Hippocampal formation (tissue), 2 donors: ENCODE measurements at regions not wholly inside any gene's neighbourhood (a gene's known extent, or its start where the extent isn't known, plus 50 kb on each side); places are given as distances from the start of the nearest gene placed in this dataset.

Experiments
- DNase-seq, 2 donors: peaks; one replicate each; lab custom pipeline; 2025; lab: John Stamatoyannopoulos, UW

DNA sequence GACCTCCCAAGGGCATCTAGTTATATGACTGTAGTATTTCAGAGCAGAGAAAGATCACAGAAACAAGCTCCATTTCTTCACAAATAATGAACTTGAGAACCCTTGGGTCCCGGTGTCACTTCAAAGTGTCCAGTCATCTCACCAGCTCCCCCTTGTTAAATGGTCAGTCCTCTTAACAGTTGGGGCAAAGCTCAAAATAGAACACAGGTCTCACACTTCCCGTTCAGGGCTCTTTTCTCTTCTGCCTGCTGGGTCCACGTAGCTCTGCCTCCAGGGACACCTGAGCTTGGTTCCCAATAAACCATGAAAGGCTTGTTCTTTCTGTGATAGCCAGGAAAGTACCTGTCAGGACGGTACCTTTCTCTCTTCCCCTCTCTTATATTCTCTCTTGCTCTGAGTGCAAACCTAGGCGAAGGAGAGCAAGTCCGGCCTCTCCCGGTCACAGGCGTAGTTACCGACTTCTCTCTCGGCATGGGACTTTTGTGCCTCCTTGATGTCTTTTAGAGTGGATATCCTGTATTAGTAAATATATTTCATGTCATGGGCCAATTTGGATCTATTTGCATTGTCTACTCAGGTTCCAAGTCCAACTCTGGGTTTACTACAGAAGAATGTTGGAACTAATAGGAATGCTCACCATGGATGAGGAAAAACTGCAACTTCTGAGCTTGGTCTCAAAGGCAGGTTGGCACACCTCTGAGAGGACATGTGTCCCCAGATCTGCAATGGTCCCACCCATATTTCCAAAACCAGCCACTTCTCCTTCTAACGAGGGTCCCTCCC, 118.8 kb upstream of the PARP11 start:
- no peak for DNase-seq

DNA sequence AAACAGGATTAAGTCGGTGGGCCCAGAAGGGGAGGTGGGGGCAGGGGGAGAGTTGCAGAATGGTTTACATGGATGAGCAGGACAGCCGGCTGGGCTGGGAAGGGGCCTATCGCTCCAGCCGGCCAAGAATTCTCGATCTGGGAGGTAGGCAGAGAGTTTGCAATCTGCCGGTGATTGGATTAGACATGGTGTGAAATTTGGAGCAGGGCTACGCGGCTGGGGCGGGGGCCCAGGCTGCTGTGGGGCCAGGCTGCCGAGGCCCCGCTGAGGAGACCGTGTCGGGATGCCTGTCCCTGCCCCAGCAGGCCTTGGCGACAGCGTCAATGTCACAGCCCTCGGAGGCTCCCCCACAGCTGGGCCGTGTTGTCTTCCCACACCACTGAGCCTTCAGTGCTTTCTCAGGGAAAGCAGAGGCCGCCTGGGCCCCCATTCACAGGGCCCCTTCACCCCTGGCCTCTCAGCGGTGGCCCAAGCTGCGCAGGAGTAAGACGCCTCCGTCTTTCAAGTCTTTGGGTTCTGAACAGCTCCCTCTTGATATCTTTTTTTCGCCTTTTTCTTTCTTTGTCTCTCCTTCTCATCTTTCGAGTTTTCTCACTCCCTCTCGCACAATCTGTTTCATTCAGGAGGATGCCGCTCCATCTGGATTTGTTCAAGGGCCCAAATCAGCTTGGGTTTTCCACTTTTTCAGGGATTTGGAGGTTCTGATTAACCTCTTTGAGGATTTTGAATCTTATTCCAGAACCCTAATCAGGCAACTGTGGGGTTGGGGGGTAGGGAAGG, 117.5 kb upstream of the PARP11 start:
- DNase-seq: no peak

DNA sequence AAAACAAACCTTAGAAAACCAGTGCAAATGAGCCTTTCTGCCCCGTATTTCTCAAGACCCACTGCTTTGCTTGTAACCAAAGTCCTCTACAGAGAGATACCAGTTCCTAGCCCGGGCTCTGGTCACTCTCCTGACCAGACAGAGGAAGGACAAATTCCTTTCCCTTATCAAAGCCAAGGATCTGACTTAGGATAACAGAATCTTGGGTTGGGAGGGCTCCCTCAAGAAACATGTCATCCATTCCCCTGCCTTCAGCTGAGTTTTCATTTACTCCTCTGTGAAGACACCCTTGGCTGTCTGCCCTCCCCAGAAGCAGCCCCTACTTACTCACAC, 116.0 kb upstream of the PARP11 start:
- DNase-seq: no peak

DNA sequence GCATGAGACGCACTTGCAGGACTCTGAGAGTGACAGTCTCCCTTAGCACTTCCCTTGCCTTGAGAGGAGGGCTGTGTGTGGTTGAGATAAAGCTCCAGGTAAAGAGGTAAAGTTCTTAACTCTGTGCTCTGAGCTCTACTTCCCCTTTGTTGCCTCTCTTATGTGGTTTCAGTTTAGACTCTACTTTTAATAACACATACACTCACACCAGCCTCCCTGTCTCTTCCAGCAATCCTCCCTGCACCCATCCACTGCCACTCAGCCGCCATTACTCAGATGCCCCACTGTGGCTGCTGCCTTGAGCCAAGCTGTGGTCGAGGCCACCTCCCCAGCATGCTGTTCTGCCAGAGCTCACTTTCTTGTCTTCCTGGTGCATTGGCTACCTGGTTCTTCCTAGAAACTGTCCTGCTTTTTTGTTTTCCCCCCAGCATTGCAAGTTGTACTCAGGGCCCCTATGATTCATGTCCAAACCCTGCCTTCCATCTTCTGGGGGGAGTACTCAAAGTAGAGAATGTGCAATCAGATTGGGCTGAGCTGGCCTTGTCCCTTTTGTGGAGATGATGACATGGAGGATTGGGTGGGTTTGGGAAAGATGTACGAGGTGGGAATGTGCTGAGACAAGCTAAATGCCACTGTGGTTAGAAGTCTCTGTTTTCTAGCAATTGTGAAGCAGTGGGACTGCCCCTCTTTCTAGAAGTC, 115.5 kb upstream of the PARP11 start:
- no peak for DNase-seq

DNA sequence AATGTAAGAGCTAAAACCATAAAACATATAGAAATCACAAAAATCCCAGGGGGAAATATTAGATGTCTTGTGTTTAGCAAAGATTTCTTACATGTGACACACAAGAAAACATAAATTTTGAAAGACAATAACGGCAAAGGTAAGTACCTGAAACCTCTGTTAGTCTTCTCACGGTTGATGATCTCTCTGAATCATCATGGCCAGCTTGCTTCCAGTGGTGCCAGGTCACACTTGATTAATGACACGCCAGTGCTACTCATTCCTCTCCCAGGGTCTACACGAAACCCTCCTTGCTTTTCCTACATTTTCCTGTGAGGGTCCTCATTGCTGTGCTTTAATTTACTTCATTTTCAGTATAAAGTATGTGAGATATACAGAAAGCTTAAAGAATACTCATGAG, 114.4 kb upstream of the PARP11 start:
- no peak for DNase-seq

DNA sequence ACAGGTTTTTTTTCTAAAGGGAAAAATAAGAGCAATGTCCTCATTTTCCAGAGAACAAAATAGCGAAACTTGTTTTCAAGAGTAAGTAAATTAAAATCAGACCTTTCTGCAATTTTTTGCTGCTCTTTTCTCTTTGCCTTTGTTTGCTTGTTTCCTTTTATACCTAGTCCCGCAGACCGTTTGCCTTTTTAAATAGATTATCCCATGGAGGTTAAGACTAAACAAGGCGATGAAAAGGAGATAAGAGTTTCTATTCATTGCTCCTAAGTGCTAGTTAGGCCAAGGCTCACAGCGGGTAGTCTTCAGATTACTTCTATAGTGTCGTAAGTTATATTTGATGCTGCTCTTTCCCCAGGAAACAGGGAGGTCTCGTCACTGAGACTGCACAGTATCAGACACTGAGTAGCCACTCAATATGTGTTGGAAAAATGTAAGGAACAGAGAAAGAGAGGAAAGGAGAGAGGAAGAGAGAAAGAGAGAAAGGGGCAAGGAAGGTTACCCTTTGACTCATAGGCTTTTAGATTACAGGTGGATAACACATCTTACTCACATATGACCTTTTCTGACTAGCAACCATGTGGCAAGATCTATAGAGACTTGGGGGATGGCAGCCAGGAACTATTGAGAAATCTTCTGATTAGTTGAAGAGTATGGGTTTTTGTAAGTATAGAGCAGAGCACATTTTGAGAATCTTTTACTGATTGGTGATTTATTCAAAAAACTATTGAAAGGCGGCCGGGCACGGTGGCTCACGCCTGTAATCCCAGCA, 107.5 kb upstream of the PARP11 start:
- no peak for DNase-seq

DNA sequence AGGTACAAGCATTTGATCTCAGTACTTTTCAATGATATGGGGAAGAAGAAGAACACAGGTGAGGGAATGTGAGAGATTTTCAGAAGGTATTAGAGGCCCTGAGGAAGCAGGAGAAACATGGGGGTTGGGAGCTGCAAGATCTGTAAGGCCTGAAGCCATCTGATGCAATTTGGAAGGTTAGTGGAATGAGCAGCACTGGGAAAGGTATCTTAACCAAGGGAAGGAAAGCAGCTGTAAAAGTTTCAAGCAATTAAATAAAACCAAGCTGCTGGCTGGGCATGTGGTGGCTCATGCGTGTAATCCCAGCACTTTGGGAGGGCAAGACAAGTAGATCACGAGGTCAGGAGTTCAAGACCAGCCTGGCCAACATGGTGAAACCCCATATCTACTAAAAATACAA, 104.4 kb upstream of the PARP11 start:
- DNase-seq: no peak

DNA sequence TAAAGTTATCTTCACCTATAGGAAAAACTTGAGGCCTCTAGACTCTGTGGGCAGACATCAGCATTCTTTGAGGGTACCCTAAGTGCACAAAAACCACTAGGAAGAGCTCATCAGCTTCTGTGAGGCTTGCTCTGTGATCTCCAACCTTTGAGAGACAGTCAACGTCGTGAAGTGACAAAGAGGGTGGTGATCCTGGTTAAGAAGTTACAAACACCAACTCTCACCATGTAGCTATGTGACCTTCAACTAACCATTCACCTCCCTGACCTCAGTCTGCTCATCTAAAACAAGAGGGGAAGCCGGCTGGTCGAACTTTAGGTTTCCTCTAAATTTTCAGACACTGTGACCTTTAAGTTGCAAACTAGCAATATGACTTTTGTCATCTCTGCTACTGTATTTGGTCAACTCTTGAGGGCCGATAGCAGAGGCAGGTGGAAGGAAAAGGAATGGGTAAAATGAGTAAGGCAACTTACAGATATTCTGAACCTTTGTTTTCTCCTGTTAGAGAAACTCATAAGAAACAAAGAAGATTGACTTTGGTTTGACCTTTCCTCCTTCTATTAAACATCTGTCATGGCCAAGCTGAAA, 103.2 kb upstream of the PARP11 start:
- DNase-seq: no peak

DNA sequence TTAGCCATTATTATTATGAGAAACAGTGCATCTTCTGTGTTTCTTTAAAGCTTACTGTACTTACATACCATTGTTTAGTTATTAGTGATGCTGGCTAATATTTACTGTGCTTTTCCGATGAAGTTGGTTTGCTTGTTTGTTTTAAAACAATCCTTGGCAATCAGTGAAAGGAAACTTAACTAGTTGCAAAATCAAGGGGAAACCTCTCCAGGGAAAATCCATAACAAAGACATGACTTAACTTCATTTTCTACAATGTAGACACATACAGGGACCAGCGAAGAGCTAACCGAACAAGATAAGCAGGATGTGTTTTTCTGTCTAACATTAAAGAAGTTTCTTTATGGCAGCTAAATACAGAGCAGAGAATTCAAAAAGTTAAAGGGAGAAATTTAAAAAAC, 102.5 kb upstream of the PARP11 start:
- DNase-seq: no peak

DNA sequence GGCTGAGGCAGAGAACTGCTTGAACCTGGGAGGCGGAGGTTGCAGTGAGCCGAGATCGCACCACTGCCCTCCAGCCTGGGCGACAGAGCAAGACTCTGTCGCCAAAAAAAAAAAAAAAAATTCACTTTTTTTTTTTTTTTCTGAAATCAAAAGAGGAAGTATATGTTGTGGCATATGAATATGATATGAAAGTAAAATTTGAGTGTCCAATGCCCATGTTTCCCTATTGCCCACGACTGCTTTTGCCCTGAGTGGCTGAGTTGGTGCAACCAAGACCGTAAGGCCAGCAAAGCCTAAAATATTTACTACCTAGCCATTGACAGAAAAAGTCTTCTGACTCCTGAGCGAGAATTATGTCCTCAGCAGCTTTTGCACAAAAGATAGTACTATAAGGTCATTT, 101.7 kb upstream of the PARP11 start:
- no peak for DNase-seq

DNA sequence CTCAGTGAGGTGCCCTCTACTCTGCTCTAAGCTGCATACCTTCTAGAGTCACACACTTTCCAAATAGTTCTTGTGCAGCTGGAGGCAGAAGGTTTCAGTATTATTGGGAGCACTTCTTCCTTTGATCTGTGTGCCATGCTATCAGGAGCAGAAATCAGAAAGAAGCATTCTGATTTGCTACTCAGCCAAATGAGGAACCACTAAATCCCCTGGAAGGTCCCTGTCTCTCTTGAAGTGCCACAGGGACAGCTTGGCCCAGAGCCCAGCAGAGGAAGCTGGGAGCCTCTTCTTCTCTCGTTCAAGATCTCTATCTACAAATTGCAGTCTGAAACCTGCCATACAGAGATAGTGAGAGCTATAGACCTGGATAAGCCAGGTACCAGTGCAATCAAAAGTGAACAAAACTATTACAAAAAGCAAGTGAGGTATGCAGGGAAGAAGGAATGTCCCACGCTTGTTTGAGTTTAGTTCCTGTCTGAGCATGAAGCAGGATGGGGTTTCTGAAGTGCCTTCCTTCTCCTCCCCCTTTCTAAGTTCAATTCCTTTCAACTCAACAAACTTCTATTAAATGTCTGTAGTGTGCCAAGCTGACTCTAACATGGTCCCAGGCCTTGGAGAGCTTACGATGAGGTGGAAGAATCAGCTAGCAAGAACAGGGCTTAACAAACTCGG, 100.9 kb upstream of the PARP11 start:
- DNase-seq: no peak

DNA sequence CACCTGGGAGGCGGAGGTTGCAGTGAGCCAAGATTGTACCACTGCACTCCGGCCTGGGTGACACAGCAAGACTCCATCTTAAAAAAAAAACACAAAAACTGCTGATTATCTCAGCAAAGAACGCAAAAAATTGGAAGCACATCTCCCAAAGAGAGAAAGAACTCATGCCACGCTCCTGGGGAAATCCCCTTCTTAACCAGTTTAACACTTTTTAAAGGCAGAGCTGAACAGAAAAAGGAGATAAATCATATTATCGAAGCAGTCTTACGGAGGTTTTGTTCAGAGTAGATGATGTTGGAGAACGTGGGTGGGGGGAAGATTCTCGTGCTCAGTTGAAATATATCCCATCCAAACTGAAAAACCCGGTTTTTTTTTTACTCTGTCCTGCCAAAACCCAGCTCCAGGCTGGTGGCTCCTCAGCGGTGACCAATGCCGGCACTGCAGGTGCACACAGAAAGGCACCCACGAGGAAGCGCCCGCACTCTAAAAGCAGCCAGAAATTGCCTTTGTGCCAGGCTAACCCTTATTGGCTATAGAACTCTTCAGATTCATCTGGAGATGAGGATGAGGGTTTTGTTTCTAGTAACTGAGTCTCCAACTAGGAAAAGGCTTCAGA, 100.2 kb upstream of the PARP11 start:
- no peak for DNase-seq

DNA sequence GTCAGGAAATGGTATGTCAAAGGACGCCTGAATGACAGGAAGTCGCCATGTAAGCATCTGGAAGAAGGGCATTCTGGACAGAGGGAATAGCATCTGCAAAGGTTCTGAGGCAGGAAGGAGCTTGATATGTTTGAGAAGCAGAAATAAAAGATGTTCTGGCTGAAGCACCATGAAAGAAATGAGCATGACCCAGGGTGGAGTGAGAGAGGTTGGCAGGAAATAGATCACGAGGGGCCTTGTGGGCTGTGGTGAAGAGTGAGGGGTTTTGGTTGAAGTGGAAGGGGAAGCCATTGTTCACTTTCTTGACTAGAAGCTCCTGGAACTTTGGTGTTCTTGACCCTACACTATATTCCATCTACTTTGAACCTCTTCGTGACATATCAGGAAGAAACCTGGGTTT, 99.4 kb upstream of the PARP11 start:
- DNase-seq: no peak

DNA sequence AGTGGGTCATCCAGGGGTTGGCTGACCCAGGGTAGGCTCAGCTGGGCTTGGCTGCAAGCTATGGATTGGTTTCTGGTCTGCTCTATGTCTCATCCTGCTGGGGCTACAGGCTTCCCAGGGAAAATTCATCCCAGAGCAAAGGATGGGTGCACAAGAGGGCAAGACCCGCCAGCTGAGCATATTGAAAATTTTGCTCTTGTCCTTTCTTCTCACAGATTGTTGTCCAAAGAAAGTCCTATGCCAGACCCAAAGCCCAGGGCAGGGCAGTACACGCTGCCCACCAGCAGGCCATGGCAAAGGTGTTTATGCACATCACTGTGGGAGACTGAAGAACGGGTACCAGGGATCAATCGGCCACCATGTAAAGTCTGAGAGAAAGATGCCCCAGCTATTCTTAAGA, 95.3 kb upstream of the PARP11 start:
- DNase-seq: no peak

DNA sequence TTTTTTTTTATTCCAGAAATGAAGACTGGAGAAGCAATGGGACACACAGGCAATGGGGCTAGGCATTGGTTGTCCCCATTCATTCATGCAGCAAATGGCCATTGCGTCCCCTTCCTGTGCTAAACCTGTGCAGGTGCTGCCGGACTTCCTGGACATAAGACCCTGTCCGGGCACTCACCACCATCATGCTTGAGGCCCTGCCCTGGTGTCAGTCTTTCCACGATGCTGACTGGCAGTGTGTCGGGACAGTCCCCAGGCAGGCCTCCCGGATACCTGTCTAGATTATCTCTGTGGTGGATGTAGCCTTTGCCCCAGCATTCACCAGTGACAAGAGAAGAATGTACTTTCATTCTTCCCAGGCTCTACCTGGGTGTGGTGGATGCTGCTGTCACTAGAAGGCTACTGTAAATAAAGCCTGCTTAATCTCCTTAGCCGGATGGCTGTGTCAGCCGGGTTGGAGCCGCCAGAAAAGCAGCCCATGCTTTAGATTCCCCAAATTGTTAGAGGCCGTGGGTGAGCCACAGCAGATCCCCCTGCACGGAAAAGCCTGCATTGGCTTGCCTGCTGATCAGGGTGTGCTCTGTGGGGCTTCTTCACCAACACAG, 94.5 kb upstream of the PARP11 start:
- DNase-seq: no peak

DNA sequence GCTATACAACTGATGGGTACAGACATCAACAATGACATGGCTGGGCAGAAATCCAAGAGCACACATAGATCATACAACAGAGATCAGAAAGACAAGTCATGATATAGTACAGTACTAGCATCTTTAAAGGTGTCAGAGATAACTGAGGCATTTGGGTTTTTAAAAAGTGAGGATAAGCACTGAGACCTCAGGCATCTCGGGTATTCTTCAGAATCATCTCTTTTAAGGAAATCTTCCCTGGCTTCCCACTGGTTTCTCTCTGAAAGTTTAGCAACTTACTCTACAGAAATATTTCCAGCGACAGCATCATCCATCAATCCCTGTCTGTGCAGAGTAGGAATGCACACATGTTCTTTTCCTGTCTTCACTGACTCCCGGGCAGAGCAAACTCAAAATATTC, 93.2 kb upstream of the PARP11 start:
- DNase-seq: no peak

DNA sequence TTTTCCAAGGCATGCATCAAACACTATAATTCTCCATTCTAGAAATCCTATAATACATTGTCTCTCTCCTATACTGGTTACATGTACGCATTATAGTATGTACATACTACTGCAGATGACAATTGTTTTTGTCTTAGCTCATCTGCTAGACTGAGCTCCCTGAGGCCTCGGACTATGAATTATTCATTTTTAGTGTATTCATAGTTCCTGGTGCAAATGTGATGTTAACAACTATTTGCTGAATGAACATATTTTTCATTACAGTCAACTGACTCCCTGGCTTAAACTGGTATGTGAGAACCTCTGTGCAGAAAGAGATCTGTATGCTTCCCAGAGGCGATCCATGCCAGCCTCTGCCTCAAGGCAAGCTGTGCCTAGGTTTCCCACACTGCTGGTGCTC, 91.8 kb upstream of the PARP11 start:
- no peak for DNase-seq

DNA sequence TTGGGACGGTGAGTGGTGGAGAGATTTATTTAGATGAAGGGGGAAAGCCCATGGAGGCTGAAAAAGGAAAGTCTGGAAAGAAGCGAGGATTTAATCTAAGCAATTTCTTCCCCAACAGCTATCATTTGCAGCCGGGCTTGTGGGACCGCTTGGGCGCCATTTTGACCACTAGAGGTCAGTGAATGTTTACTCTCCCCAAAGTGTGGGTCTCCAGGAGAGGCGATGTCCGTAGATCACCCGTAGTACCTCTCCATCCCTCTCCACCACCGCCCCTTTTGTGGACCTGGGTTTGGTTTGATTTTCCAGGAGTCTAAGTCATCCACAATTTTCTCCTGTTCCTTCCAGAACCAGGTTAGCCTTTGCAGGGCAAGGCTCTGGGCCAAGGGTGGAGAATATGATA, 91.2 kb upstream of the PARP11 start:
- no peak for DNase-seq

DNA sequence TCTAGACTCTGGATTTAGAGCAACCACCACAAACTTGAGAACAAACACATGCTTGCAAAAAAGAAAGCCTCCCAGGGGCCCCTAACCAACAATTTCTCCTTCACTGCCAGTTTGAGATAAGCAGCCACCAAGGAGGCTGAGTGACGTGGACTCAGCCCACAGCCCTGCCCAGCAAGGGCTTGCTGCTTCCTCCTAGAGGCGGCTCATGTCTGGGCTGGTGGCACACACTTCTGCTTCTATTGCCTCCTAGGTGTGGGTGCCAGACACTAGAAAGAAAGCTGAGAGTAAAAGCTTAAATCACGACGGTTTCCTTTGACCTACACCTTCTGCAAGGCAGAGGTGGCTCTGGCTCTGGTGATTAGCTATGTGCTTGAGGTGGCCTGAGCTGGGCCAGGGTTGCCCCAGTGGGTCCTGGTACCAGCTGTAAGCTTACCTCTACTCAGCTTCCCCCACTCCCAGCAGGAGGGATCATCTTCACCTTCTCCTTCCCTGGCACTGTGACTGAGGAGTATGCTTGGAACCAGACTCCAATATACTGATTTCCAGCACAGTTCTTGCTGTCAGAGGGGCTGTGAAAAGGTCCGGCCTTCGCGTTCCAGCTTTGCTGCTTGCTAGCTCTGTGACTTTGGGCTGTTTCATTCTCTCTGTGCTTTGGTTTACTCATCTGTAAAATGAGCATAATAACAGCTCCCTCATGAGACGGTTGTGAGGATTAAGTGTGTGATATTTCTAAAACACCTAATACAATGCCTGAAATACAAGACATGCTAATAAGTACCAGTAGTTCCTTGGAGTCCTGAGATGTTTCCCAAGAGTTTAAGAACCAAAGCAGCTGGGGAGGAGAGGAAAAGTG, 89.7 kb upstream of the PARP11 start:
- no peak for DNase-seq

DNA sequence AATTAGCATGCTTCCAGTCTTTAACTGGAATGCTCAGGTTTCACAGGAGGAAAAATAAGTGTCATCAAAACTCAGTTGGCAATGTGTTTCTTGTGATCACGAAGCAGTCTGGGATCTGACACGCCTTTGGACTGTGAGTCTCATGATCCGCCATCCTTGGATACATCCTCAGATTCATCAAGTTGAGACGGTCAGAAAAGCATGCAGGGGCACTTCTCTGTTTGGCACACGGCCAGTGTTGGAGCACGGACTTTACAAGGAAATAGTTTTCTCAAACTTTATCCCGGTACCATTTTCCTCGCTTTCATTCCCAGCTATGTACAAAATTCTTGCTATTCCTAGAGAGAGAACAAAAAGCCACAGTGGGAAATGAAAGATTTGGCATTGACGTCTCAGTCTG, 88.4 kb upstream of the PARP11 start:
- no peak for DNase-seq
